ENCODE measurements at regions not wholly inside any gene's neighbourhood (a gene's known extent, or its start where the extent isn't known, plus 50 kb on each side); places are given as distances from the start of the nearest gene placed in this dataset.
"Not testable (repeated sequence)": the region's sequence is repeated elsewhere in the genome, so short reads cannot be mapped to it uniquely, and the experiment has no call there.

DNA sequence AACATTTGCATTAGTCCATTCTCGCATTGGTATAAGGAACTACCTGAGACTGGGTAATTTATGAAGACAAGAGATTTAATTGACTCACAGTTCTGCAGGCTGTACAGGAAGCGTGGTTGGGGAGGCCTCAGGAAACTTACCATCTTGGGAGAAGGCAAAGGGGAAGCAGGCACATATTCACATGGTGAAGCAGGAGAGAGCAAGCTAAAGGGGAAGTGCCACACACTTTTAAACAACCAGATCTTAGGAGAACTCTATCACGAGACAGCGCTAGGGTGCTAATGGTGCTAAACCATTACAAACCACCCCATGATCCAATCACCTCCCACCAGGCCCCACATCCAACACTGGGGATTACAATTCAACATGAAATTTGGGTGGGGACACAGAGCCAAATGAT is 201.7 kb upstream of the MGAT5 start:
- H3K4me3 ChIP-seq (ENCODE audit: low read length): no peak overlapping the region

GRCh38 chr2:134056173-134056572 is 197.7 kb upstream of the MGAT5 start:
- no peaks in the 10 kb centered on the region for H3K27me3 ChIP-seq (ENCODE audit: control insufficient read depth, insufficient read depth, low read length)
- no peaks in the 10 kb centered on the region for H3K9me3 ChIP-seq (ENCODE audit: control insufficient read depth, low read length)
- H3K36me3 ChIP-seq (ENCODE audit: control insufficient read depth, insufficient read depth, low read length): no peaks in the 10 kb centered on the region
- H3K4me3 ChIP-seq (ENCODE audit: low read length): no peak overlapping the region
- H3K9ac ChIP-seq (ENCODE audit: low read length): no peak overlapping the region
- no peaks in the 10 kb centered on the region for H3K4me1 ChIP-seq (ENCODE audit: control insufficient read depth, insufficient read depth, low read length)

More for the DNA sequence above, 201.7 kb upstream of the MGAT5 start:
- Histone ChIP-seq H3K27me3 (ENCODE audit: control insufficient read depth, insufficient read depth, low read length) (no peaks in the 10 kb centered on the region), H3K4me1 (ENCODE audit: control insufficient read depth, insufficient read depth, low read length) (no peaks in the 10 kb centered on the region), H3K9ac (ENCODE audit: low read length) (no peak overlapping the region), H3K36me3 (ENCODE audit: control insufficient read depth, insufficient read depth, low read length) (no peaks in the 10 kb centered on the region), H3K9me3 (ENCODE audit: control insufficient read depth, low read length) (no peaks in the 10 kb centered on the region)

DNA sequence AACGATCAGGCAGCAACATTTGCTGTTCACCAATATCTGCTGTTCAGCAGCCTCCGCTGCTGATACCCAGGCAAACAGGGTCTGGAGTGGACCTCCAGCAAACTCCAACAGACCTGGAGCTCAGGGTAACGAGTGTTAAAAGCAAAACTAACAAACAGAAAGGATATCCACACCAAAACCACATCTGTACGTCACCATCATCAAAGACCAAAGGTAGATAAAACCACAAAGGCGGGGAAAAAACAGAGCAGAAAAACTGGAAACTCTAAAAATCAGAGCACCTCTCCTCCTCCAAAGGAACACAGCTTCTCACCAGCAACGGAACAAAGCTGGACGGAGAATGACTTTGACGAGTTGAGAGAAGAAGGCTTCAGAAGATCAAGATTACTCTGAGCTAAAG is 192.8 kb upstream of the MGAT5 start:
- not testable (repeated sequence) for H3K9ac ChIP-seq (ENCODE audit: low read length); H3K9me3 ChIP-seq (ENCODE audit: control insufficient read depth, low read length); H3K27me3 ChIP-seq (ENCODE audit: control insufficient read depth, insufficient read depth, low read length); H3K4me3 ChIP-seq (ENCODE audit: low read length); H3K36me3 ChIP-seq (ENCODE audit: control insufficient read depth, insufficient read depth, low read length); H3K4me1 ChIP-seq (ENCODE audit: control insufficient read depth, insufficient read depth, low read length)

GRCh38 chr2:134062235-134062634 is 191.6 kb upstream of the MGAT5 start:
- H3K27me3 ChIP-seq (ENCODE audit: control insufficient read depth, insufficient read depth, low read length); H3K4me3 ChIP-seq (ENCODE audit: low read length); H3K4me1 ChIP-seq (ENCODE audit: control insufficient read depth, insufficient read depth, low read length); H3K9me3 ChIP-seq (ENCODE audit: control insufficient read depth, low read length); H3K9ac ChIP-seq (ENCODE audit: low read length); H3K36me3 ChIP-seq (ENCODE audit: control insufficient read depth, insufficient read depth, low read length): not testable (repeated sequence)

DNA sequence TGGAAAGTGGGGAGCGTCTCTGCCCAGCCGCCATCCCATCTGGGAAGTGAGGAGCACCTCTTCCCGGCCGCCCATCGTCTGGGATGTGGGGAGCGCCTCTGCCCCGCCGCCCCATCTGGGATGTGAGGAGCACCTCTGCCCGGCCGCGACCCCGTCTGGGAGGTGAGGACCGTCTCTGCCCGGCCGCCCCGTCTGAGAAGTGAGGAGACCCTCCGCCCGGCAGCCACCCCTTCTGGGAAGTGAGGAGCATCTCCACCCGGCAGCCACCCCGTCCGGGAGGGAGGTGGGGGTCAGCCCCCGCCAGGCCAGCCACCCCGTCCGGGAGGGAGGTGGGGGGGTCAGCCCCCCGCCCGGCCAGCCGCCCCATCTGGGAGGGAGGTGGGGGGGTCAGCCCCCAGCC is 190.0 kb upstream of the MGAT5 start:
- not testable (repeated sequence) for H3K4me1 ChIP-seq (ENCODE audit: control insufficient read depth, insufficient read depth, low read length); H3K9ac ChIP-seq (ENCODE audit: low read length); H3K36me3 ChIP-seq (ENCODE audit: control insufficient read depth, insufficient read depth, low read length); H3K9me3 ChIP-seq (ENCODE audit: control insufficient read depth, low read length); H3K4me3 ChIP-seq (ENCODE audit: low read length); H3K27me3 ChIP-seq (ENCODE audit: control insufficient read depth, insufficient read depth, low read length)

- Histone ChIP-seq H3K27me3 (ENCODE audit: control insufficient read depth, insufficient read depth, low read length) (no peaks in the 10 kb centered on the region), H3K9me3 (ENCODE audit: control insufficient read depth, low read length) (no peaks in the 10 kb centered on the region), H3K4me1 (ENCODE audit: control insufficient read depth, insufficient read depth, low read length) (peaks cover 6% of the 10 kb centered on the region), H3K4me3 (ENCODE audit: low read length) (no peak overlapping the region), H3K36me3 (ENCODE audit: control insufficient read depth, insufficient read depth, low read length) (no peaks in the 10 kb centered on the region), H3K9ac (ENCODE audit: low read length) (no peak overlapping the region)
These were observed 183.6 kb upstream of the MGAT5 start for GRCh38 chr2:134070281-134070741.

- Histone ChIP-seq H3K9ac (ENCODE audit: low read length) (no peak overlapping the region), H3K4me1 (ENCODE audit: control insufficient read depth, insufficient read depth, low read length) (peaks cover 6% of the 10 kb centered on the region), H3K4me3 (ENCODE audit: low read length) (no peak overlapping the region), H3K9me3 (ENCODE audit: control insufficient read depth, low read length) (peaks cover 4% of the 10 kb centered on the region), H3K27me3 (ENCODE audit: control insufficient read depth, insufficient read depth, low read length) (no peaks in the 10 kb centered on the region), H3K36me3 (ENCODE audit: control insufficient read depth, insufficient read depth, low read length) (no peaks in the 10 kb centered on the region)
These were observed 181.5 kb upstream of the MGAT5 start for GRCh38 chr2:134072341-134072740.

DNA sequence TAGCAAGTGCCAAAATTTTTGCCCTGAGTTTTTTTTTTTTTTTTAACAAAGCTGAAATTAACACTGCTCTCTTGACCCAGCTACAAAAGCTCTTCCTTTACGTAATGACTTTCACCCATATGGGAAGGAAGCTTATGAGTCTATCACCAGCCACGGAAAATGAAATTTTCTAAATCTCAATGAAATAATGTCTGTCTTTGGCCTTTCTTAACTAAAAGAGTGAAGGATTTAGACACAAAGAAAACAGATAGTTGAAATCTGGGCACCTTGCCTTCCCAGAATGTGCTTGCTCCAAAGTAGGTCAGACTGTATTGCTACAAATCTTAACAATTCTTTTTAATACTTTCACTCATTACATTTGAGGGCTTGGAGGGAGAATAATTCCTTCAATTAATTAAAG is 180.8 kb upstream of the MGAT5 start:
- H3K36me3 ChIP-seq (ENCODE audit: control insufficient read depth, insufficient read depth, low read length): no peaks in the 10 kb centered on the region
- no peaks in the 10 kb centered on the region for H3K27me3 ChIP-seq (ENCODE audit: control insufficient read depth, insufficient read depth, low read length)
- no peak overlapping the region for H3K9ac ChIP-seq (ENCODE audit: low read length)
- peaks cover 4% of the 10 kb centered on the region for H3K9me3 ChIP-seq (ENCODE audit: control insufficient read depth, low read length)
- peaks cover 6% of the 10 kb centered on the region for H3K4me1 ChIP-seq (ENCODE audit: control insufficient read depth, insufficient read depth, low read length)
- H3K4me3 ChIP-seq (ENCODE audit: low read length): no peak overlapping the region

DNA sequence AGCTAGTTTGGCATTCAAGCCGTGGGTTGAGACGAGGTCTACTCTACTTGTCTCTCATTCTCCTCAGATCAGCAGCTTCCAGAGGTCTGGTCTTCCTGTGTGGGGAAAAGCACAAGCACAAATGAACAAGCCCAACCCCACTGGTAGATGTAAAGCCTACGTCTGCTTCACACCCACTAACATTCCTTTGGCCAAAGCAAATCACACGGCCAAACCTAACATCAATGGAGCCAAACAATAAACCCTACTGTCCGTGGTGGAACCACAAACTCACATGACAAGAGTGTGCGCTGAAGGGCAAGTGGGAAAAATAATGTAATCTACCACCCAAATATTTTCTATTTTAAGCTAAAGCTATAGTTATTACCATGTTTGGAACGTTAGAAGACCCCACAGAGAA is 179.3 kb upstream of the MGAT5 start:
- no peaks in the 10 kb centered on the region for H3K36me3 ChIP-seq (ENCODE audit: control insufficient read depth, insufficient read depth, low read length)
- no peak overlapping the region for H3K9ac ChIP-seq (ENCODE audit: low read length)
- H3K4me1 ChIP-seq (ENCODE audit: control insufficient read depth, insufficient read depth, low read length): peaks cover 13% of the 10 kb centered on the region
- H3K9me3 ChIP-seq (ENCODE audit: control insufficient read depth, low read length): peaks cover 4% of the 10 kb centered on the region
- H3K27me3 ChIP-seq (ENCODE audit: control insufficient read depth, insufficient read depth, low read length): no peaks in the 10 kb centered on the region
- no peak overlapping the region for H3K4me3 ChIP-seq (ENCODE audit: low read length)

- Histone ChIP-seq H3K36me3 (ENCODE audit: control insufficient read depth, insufficient read depth, low read length) (no peaks in the 10 kb centered on the region), H3K9ac (ENCODE audit: low read length) (no peak overlapping the region), H3K9me3 (ENCODE audit: control insufficient read depth, low read length) (peaks cover 4% of the 10 kb centered on the region), H3K4me3 (ENCODE audit: low read length) (no peak overlapping the region), H3K27me3 (ENCODE audit: control insufficient read depth, insufficient read depth, low read length) (no peaks in the 10 kb centered on the region), H3K4me1 (ENCODE audit: control insufficient read depth, insufficient read depth, low read length) (peaks cover 15% of the 10 kb centered on the region)
These were observed 178.7 kb upstream of the MGAT5 start for GRCh38 chr2:134075204-134075603.

DNA sequence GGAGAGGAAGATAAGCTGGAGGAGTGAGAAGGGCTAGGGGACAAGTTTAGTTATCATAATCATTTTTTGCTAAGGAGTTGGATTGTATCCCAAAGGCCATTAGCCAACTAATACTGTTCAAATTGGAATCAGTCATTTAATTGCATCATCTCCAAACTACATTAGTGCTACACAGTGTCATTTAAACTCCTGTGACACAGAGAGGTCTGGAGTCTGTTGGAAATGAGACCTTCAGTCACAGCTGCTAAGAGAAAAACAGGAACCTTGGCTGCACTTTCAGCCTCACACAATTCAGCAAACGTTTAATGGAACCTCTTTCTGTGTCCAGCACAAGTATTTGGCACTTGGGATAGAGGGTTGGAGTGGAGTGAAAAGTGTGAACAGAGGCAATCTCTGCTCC is 175.5 kb upstream of the MGAT5 start:
- Histone ChIP-seq H3K36me3 (ENCODE audit: control insufficient read depth, insufficient read depth, low read length) (no peaks in the 10 kb centered on the region), H3K9ac (ENCODE audit: low read length) (no peak overlapping the region), H3K4me3 (ENCODE audit: low read length) (no peak overlapping the region), H3K9me3 (ENCODE audit: control insufficient read depth, low read length) (peaks cover 4% of the 10 kb centered on the region), H3K27me3 (ENCODE audit: control insufficient read depth, insufficient read depth, low read length) (no peaks in the 10 kb centered on the region), H3K4me1 (ENCODE audit: control insufficient read depth, insufficient read depth, low read length) (peaks cover 15% of the 10 kb centered on the region)

GRCh38 chr2:134079373-134079772 is 174.5 kb upstream of the MGAT5 start:
- Histone ChIP-seq H3K36me3 (ENCODE audit: control insufficient read depth, insufficient read depth, low read length) (no peaks in the 10 kb centered on the region), H3K4me3 (ENCODE audit: low read length) (no peak overlapping the region), H3K27me3 (ENCODE audit: control insufficient read depth, insufficient read depth, low read length) (no peaks in the 10 kb centered on the region), H3K9ac (ENCODE audit: low read length) (no peak overlapping the region), H3K4me1 (ENCODE audit: control insufficient read depth, insufficient read depth, low read length) (peaks cover 15% of the 10 kb centered on the region), H3K9me3 (ENCODE audit: control insufficient read depth, low read length) (peaks cover 4% of the 10 kb centered on the region)

DNA sequence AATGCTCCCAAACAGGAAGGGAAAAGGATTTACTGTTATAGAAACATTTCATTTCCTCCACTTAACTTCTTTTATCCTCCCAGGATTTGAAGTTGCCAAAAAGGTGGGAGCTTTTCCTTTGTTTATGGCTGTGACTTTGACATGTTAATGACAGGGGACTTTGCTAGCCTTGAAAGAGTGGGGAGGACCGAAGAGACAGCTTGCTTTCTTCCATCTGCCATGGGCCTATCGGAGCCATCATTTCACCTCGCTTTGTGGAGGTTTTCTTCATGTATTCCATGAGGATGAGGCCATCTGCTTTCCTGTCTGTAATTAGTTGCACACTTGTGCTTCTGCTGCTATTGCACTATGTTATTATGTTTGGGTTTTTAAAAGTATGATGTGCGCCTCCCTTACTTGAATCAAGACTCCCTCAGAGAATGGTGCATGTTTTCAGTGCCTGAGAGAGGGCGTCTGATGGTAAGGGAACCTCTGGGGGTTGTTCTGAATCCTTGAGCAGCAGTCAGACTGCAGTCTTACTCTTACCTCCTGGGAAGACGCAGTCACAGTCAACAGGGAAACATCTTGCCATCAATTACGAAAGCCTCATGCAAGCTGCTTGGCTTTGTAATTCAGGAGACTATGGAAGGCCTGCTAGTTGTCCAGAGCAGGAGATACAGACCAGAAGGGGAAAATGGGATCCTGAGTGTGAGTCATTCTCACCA is 173.3 kb upstream of the MGAT5 start:
- Histone ChIP-seq H3K36me3 (ENCODE audit: control insufficient read depth, insufficient read depth, low read length) (no peaks in the 10 kb centered on the region), H3K27me3 (ENCODE audit: control insufficient read depth, insufficient read depth, low read length) (no peaks in the 10 kb centered on the region), H3K9ac (ENCODE audit: low read length) (no peak overlapping the region), H3K4me3 (ENCODE audit: low read length) (no peak overlapping the region), H3K9me3 (ENCODE audit: control insufficient read depth, low read length) (peaks cover 4% of the 10 kb centered on the region), H3K4me1 (ENCODE audit: control insufficient read depth, insufficient read depth, low read length) (peaks cover 15% of the 10 kb centered on the region)
